ENCODE measurements at regions not wholly inside any gene's neighbourhood (a gene's known extent, or its start where the extent isn't known, plus 50 kb on each side); places are given as distances from the start of the nearest gene placed in this dataset.

DNA sequence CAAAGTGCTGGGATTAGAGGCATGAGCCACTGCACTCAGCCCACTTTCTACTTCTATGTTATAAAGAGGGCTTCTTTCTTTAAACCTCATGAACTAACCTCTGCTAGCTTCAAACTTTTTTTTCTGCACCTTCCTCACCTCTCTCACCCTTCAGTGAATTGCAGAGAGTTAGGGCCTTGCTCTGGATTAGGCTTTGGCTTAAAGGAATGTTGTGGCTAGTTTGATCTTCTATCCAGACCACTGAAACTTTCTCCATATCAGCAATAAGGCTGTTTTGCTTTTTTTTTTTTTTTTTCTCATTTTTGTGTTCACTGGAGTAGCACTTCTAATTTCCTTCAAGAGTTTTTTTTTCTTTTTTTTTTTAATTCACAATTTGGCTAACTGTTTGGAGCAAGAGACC lies 216.4 kb upstream of the MAP3K1 start:
- POLR2A ChIA-PET: interaction anchor here (0.7 kb wide), 1 partner anchor 315 kb away, joined by 4 read pairs; no protein-coding TSS in a partner anchor
- CTCF ChIA-PET: no interaction called here

DNA sequence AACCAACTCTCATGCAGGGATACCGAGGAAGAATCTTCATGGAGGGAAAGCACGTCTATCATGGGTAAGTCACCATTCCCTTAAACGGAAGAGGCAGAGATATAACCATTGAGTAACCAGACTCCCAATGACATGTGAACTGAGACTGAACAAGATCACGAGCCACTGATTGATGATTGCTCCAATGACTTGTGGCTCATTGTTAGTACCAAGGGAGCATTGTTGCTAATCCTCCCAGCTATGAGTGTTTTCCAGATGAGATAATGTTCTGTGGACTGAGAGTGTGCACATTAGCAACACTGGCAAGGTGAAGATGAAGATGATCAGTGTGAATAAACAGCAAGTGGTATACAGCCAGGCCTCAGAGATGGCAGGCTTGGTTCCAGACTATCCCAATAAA lies 219.2 kb upstream of the MAP3K1 start:
- ChIA-PET CTCF (no interaction called here), POLR2A (no interaction called here)

GRCh38 chr5:56595566-56595965 lies 219.8 kb upstream of the MAP3K1 start:
- ChIA-PET POLR2A (no interaction called here), CTCF (no interaction called here)

DNA sequence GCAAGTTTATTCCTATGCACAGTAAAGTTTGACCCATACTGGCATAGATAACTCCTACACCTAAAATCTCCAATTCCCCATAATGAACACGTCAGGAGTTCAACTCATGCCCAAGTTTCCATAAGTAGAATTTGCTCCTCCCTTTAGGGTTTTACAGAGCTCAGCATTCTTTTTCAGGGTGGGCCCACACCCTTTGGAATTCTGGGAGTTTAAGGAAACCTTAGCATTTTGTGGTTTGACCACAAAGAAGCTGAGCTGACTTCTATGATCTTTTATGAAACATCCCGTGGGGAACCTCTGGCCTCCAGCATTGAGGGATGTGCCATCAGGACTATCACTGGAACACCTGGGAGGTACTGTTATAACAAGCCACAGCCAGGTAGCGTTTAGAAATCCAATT lies 220.6 kb upstream of the MAP3K1 start:
- ChIA-PET CTCF (interaction anchor here (0.6 kb wide), 1 partner anchor 329 kb away, joined by 3 read pairs; no protein-coding TSS in a partner anchor), POLR2A (no interaction called here)

DNA sequence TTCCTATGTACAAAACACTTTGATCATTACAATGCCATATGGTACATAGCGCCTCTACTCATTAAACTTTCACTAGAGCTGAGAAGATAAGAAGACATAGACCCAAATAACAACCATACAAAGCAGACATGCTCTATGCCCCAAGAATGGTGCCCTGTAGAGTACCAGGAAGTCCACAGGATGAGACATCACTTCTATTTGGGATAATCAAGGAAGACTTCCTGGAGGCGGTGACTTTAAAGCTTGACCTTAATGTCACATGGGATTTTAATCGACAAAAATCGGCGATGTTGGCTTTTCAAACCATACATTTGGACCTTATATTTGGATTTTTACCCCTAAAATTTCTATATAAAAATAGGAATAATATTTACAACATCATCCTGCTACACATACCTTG lies 224.3 kb upstream of the MAP3K1 start:
- ChIA-PET CTCF (no interaction called here), POLR2A (no interaction called here)

- POLR2A ChIA-PET: no interaction called here
Measured at GRCh38 chr5:56589481-56589860, 225.9 kb upstream of the MAP3K1 start.

GRCh38 chr5:56588636-56589480 lies 226.5 kb upstream of the MAP3K1 start:
- ChIA-PET POLR2A (no interaction called here), CTCF (no interaction called here)

More at GRCh38 chr5:56589481-56589860, 225.9 kb upstream of the MAP3K1 start:
- CTCF ChIA-PET: no interaction called here

GRCh38 chr5:56588131-56588487 lies 227.2 kb upstream of the MAP3K1 start:
- POLR2A ChIA-PET: no interaction called here
- CTCF ChIA-PET: no interaction called here

DNA sequence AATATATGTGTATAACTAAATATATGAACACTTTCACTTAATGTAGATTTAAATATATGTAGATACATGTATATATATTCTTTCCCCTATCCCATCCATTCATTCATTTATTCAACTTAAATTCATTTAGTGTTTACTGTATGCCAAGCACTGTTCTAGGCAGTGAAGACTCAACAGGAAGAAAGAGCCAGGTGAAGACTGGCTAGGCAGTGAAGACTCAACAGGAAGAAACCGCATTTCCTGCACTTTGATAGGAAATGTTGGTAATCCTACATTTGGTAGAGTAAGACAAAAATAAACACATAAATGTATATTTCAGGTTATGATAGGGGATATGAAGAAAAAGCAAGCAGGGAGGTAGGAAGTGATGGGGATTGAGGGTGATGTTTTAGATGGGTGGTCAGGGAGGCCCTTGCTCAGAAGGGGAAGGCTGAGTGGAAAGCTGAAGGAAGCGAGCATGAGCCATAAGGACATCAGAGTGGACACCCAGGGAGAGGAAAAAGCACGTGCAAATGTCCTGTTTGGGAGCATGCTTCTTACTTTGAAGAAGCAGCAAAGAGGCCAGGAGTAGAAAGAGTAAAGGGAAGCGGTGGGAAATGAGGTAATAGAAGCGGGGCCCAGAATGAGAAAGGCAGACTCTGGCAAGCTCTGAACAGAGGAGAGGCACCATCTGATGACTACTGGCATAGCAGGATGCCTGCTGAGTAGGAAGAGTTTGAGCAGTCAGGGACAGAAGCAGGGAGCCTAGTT lies 227.8 kb upstream of the MAP3K1 start:
- ChIA-PET CTCF (no interaction called here), POLR2A (no interaction called here)

- ChIA-PET CTCF (no interaction called here), POLR2A (no interaction called here)
Measured at GRCh38 chr5:56585999-56586691, 229.2 kb upstream of the MAP3K1 start.

DNA sequence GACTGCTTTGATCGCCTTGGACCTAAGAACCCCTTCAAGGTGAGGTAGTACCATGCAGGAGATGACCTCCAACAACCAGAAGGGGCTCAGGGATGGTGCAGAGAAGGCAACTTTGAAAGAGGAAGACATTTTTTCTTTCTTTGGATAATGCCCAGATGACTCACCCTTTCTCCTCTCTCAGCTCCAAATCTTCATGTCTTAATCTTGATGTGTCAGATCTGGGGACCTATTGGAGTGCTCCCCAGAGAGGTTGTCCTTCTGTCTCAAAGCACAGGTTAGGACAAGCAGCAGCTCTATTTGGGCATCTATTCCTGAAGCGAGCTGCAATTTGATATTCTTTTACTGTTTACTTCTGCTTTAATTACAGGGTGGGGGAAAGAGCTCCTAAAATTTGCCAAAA lies 229.9 kb upstream of the MAP3K1 start:
- CTCF ChIA-PET: no interaction called here
- POLR2A ChIA-PET: interaction anchor here (0.6 kb wide), 1 partner anchor 340 kb away, joined by 3 read pairs; no protein-coding TSS in a partner anchor

DNA sequence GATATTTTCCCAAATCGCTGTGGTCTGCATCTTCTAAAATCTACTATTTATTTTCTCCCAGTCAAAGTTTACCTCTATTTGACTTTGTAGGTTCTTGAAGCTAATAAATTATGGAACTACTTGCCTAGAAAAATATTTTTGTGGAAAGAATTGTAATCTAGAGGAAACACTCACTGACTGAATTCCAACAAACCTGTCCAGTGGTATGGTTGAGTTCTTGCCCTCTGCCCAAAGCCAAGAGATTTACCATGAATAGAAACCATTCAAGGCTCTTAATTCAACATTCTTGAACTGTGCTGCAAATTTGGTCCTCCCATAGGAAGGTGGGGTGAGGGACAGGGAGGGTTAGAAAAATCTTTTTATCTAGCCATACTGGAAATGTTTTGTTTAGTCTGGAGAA lies 233.9 kb upstream of the MAP3K1 start:
- ChIA-PET CTCF (no interaction called here), POLR2A (no interaction called here)

GRCh38 chr5:56580864-56581263 lies 234.5 kb upstream of the MAP3K1 start:
- ChIA-PET CTCF (no interaction called here), POLR2A (no interaction called here)

DNA sequence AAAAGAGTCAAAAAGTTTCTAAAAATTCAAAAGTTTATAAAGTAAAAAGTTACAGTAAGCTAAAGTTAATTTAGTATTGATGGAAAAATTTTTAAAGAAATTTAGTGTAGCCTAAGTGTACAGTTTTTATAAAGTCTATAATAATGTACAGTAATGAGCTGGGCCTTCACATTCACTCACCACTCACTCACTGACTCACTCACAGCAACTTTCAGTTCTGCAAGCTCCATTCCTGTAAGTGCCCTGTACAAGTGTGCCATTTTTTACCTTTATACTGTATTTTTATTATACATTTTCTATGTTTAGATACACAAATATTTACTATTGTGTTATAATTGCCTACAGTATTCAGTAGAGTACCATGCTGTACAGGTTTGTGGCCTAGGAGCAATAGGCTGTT lies 239.5 kb upstream of the MAP3K1 start:
- CTCF ChIA-PET: no interaction called here
- POLR2A ChIA-PET: no interaction called here

GRCh38 chr5:56574778-56575177 lies 240.6 kb upstream of the MAP3K1 start:
- CTCF ChIA-PET: no interaction called here

GRCh38 chr5:56569566-56569965 lies 245.8 kb upstream of the MAP3K1 start:
- ChIA-PET CTCF (no interaction called here), POLR2A (no interaction called here)

More at GRCh38 chr5:56574778-56575177, 240.6 kb upstream of the MAP3K1 start:
- POLR2A ChIA-PET: no interaction called here

- ChIA-PET CTCF (no interaction called here), POLR2A (no interaction called here)
Measured at GRCh38 chr5:56569076-56569475, 246.3 kb upstream of the MAP3K1 start.

DNA sequence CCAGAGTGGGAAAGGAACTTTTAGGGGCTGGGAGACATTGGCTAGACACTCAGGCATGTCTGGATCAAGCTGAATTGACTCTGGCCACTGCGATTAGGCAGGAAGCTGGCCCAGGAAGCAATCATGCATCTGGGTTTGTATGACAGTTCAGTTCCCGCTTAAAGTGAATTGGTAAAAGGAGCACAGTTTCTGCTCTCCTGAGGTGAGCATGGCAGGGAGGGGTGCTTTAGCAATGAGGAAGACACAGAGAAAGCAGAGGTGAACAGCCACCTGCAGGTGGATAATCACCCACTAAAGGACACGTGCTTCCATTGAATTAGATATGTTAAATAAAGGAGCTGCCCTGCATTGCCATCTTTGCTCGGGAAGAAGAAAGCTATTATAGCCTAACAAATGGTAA lies 248.1 kb upstream of the MAP3K1 start:
- ChIA-PET POLR2A (no interaction called here), CTCF (no interaction called here)

- ChIA-PET POLR2A (no interaction called here), CTCF (no interaction called here)
Measured at GRCh38 chr5:56566374-56567249, 248.7 kb upstream of the MAP3K1 start.

DNA sequence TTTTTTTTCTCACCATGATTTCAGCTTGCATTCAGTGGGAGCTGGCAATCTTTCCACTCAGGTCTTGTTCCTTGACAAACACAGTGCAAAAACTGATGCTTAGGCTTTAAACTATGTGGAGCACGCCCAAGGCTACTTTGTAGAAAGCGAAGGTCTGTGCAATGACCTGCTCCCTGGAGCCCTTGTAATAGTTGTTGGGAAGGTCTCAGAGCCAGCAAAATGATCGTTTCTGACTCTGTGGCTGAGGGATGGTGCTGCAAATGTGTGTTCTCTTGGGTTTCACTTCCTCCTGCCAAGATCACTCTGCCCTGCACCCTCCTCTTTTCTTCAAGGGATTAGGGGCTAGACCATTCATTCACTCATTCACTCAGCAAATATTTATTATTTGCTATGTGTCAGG lies 249.7 kb upstream of the MAP3K1 start:
- ChIA-PET POLR2A (interaction anchor here (0.7 kb wide), 1 partner anchor 22 kb away, joined by 3 read pairs; no protein-coding TSS in a partner anchor), CTCF (no interaction called here)
